GM12873 (cell line): ENCODE measurements at regions not wholly inside any gene's neighbourhood (a gene's known extent, or its start where the extent isn't known, plus 50 kb on each side); places are given as distances from the start of the nearest gene placed in this dataset.

Experiments used
- TF ChIP-seq, protein P1 (sequence below): IDR thresholded peaks from 2 replicates; pipeline ENCODE4 v1.5.1; 2012; ENCODE audit warnings: low read depth, mild to moderate bottlenecking, moderate library complexity, low read length, control low read depth; ENCODE audit not compliant: insufficient read depth; ENCODE audit errors: missing control alignments

DNA sequence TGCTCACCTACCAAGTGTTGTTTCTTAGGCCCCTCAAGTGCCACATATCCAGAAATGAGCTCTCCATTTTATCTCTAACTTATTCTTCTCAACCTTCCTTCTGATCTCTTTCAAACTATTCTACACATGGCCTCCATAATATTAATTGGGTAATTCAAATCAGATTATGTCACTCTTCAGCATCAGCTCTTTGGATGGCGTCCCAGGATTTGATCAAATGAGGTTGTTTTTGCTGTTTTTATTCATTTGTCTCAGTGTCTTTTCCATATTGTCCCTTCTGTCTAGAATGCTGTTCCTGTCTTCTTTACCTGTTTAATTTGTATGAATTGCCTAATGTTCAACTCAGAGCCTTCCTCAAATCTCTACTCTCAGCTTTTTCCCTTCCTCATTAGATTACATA is 234.6 kb upstream of the CXCL12 start:
- TF ChIP-seq, protein P1, sequence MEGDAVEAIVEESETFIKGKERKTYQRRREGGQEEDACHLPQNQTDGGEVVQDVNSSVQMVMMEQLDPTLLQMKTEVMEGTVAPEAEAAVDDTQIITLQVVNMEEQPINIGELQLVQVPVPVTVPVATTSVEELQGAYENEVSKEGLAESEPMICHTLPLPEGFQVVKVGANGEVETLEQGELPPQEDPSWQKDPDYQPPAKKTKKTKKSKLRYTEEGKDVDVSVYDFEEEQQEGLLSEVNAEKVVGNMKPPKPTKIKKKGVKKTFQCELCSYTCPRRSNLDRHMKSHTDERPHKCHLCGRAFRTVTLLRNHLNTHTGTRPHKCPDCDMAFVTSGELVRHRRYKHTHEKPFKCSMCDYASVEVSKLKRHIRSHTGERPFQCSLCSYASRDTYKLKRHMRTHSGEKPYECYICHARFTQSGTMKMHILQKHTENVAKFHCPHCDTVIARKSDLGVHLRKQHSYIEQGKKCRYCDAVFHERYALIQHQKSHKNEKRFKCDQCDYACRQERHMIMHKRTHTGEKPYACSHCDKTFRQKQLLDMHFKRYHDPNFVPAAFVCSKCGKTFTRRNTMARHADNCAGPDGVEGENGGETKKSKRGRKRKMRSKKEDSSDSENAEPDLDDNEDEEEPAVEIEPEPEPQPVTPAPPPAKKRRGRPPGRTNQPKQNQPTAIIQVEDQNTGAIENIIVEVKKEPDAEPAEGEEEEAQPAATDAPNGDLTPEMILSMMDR = no peak

DNA sequence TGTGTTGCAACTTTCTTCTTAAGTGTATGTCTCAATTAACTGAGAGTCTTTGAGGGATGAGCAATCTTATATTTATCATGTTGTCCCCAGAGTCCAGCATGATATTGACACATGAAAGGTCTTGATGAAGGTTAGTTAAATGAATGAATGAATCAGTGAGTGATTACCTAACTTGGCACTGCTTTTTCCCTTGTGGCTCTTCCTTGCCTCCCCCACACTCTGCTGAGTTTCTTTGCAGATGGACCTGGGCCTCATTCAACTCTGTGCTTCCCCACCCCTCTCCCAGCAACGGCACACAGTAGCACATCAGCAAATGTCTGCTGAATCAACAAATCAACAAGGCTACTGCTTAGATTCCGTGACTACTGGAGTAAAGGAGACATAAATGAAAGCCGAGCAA is 235.1 kb upstream of the CXCL12 start:
- TF ChIP-seq, protein P1 = no peak

DNA sequence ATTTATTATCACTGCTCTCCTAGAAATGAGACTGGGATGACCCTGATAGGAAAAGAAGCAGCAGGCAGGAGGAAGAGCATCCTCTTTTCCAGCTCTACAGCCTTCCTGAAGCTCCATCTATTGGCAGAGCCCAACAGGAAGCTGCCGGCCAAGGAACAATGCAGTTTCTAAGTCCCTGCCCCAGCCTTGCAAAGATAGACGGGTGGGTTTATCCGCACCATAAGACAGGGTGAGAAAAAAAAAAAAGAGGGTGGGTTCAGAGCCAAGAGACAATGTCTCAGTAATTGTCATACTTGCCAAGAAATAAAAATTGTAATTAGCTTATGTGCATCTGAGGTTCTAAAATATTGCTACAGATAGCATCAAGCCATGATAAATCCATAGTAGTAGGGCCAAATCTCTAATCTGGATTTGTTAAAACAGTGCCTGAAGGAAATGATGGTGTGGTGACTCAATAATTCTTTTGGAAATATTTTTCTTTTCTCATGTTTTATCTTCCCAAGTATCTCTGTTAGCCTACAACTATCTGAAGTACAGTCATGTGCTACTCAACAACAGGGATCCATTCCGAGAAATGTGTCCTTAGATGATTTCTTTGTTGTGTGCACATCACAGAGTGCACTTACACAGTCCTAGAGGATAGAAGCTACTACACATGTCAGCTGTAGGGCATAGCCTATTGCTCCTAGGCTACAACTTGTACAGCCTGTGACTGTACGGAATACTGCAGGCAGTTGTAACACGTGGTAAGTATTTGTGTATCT is 242.9 kb upstream of the CXCL12 start:
- TF ChIP-seq, protein P1 = no peak

DNA sequence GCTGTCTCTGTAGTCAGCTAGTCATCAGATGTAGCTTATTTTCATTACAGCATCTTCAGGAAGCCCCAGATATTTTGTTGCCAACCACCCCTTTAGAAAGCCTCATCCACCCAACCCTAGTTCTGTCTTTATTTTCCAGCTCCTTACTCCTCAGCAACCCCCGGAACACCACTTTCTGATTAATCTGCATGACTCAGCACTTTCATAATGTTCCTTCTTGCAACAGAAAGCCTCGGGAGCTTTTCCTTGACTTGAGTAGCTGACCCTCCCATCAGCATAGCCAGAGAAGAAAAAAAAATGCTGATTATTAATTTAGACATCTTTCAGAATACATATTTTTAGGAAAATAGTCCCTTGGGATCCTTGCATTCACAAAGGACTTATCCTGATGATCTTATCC is 244.0 kb upstream of the CXCL12 start:
- TF ChIP-seq, protein P1 = no peak

DNA sequence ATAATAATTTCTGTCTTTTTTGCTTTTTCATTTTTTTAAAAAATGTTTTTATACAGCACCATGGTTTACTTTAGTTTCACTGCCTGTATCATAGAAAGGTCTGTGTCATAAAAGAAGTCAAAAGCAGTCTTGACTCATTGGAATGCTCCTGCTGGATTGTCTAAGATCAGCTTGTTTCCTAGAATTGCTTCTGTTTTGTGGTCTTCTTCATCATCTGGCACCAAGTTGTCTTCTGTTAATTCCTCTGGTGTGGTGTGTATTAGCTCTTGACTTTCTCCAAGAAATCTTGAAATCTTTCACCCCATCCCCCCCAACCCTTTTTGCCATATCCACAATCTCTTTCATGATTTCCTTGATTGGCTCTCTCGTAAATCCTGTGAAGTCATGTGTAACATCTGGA is 250.3 kb upstream of the CXCL12 start:
- TF ChIP-seq, protein P1 = no peak

DNA sequence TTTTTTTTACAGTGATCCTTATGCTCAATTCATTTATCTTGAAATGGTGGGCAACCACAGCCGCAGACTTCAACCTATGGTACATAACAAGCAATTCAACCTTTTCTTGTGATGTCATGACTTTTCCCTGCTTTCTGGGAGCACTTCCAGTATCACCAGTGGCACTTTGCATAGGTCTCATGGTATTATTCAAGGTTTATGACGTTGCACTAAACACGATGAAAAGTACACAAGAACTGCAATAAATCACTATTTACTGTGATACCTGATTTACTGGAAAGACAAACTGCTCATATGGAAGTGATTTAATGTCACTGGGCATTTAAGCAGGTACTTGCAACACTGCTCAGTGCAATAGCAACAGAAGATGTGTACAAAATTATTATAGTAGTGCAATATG is 251.7 kb upstream of the CXCL12 start:
- TF ChIP-seq, protein P1 = no peak

DNA sequence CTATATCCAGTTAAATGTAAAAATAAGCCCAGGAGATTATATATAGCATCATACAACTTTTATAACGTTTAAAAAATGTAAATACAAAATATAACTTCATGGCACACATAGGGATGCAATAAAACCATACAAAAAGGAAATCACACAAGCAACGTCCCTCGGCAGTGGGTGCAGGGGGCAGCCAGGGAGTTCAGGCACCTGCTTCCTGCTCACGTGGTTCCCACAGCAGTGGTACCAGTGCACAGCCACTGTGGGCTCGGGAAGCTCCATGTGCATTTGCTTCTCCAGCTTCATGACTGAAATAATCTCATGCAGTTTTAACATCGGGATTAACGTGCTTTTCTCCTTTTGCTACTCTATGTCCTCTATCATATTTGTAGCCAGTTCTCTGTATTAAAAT is 255.5 kb upstream of the CXCL12 start:
- TF ChIP-seq, protein P1 = no peak
